ENCODE measurements at regions not wholly inside any gene's neighbourhood (a gene's known extent, or its start where the extent isn't known, plus 50 kb on each side); places are given as distances from the start of the nearest gene placed in this dataset.

GRCh38 chr10:117427356-117427755, 52.1 kb upstream of the PDZD8 start:
- no peak for ATAC-seq
- BruUV-seq (replicated peaks), result no TSS peak
- no peak for DNase-seq (ENCODE audit: low read depth, low spot score)
- H3K27me3 ChIP-seq (ENCODE audit: control insufficient read depth, insufficient read depth, low read length), result no peaks in the 10 kb centered on the region; the same call in 1 of the 2 replicates
- no peaks in the 10 kb centered on the region for H3K9me3 ChIP-seq (ENCODE audit: control insufficient read depth, insufficient read depth, low read depth, low read length)
- ChIA-PET CTCF (interaction anchor here (0.8 kb wide), 1 partner anchor 16 kb away, joined by 3 read pairs; no protein-coding TSS in a partner anchor), POLR2A (interaction anchor here (0.7 kb wide), 1 partner anchor 41 kb away, joined by 10 read pairs; no protein-coding TSS in a partner anchor)
- H3K4me1 ChIP-seq (ENCODE audit: control insufficient read depth, insufficient read depth, low read length), result no peaks in the 10 kb centered on the region
- intact Hi-C loops (cut with micrococcal nuclease; ENCODE audit: unreplicated experiment), result no loop called here
- TF ChIP-seq TCF7L2 (IDR thresholded peaks at IDR 0.05; ENCODE audit: low read depth, low read length) (no peak), REST (IDR thresholded peaks at IDR 0.05; ENCODE audit: insufficient read depth in 1 of 2, low read depth in 2 of 2, low read length in 1 of 2) (no peak), POLR2AphosphoS5 (IDR thresholded peaks at IDR 0.05; ENCODE audit: low read depth, low read length) (no peak), SIN3A (IDR thresholded peaks at IDR 0.05; ENCODE audit: borderline replicate concordance, insufficient read depth, low read depth, low read length) (no peak), CTCF (IDR thresholded peaks at IDR 0.05) (no peak)
- in situ Hi-C loops (cut with HindIII; ENCODE audit: low pct_unique_long_range_greater_than_20kb, low sequenced_read_pairs), result no loop called here
- no peak overlapping the region for H3K27ac ChIP-seq (ENCODE audit: low read length)
- no peaks in the 10 kb centered on the region for H3K36me3 ChIP-seq (ENCODE audit: control insufficient read depth, insufficient read depth, low read length)
- H3K4me3 ChIP-seq (ENCODE audit: low read depth in 2 of 2, low read length in 2 of 2), result no peak overlapping the region

- H3K4me1 ChIP-seq (ENCODE audit: control insufficient read depth, insufficient read depth, low read length), result no peaks in the 10 kb centered on the region
- no peaks in the 10 kb centered on the region for H3K36me3 ChIP-seq (ENCODE audit: control insufficient read depth, insufficient read depth, low read length)
- H3K4me3 ChIP-seq (ENCODE audit: low read depth in 2 of 2, low read length in 2 of 2), result no peak overlapping the region
- intact Hi-C loops (cut with micrococcal nuclease; ENCODE audit: unreplicated experiment) (no loop called here), in situ Hi-C loops (cut with HindIII; ENCODE audit: low pct_unique_long_range_greater_than_20kb, low sequenced_read_pairs) (no loop called here)
- no peaks in the 10 kb centered on the region; the same call in 1 of the 2 replicates for H3K27me3 ChIP-seq (ENCODE audit: control insufficient read depth, insufficient read depth, low read length)
- no peaks in the 10 kb centered on the region for H3K9me3 ChIP-seq (ENCODE audit: control insufficient read depth, insufficient read depth, low read depth, low read length)
- ChIA-PET CTCF (no interaction called here), POLR2A (no interaction called here)
- TF ChIP-seq CTCF (IDR thresholded peaks at IDR 0.05) (no peak), REST (IDR thresholded peaks at IDR 0.05; ENCODE audit: insufficient read depth in 1 of 2, low read depth in 2 of 2, low read length in 1 of 2) (no peak), SIN3A (IDR thresholded peaks at IDR 0.05; ENCODE audit: borderline replicate concordance, insufficient read depth, low read depth, low read length) (no peak), TCF7L2 (IDR thresholded peaks at IDR 0.05; ENCODE audit: low read depth, low read length) (no peak), POLR2AphosphoS5 (IDR thresholded peaks at IDR 0.05; ENCODE audit: low read depth, low read length) (no peak)
- H3K27ac ChIP-seq (ENCODE audit: low read length), result no peak overlapping the region
- DNase-seq (ENCODE audit: low read depth, low spot score) (no peak), ATAC-seq (no peak)
- BruUV-seq (replicated peaks), result no TSS peak
These were observed 50.8 kb upstream of the PDZD8 start for GRCh38 chr10:117425974-117426566.
